ENCODE measurements at regions not wholly inside any gene's neighbourhood (a gene's known extent, or its start where the extent isn't known, plus 50 kb on each side); places are given as distances from the start of the nearest gene placed in this dataset.

- TF ChIP-seq POLR2A (IDR thresholded peaks at IDR 0.05) (no peak), CTCF (IDR thresholded peaks at IDR 0.05) (no peak)
These were observed 348.6 kb upstream of the MCTP2 start for GRCh38 chr15:93882779-93883178.

Measured in uterus (tissue), 2 donors.